GM21825 (cell line): ENCODE measurements at regions not wholly inside any gene's neighbourhood (a gene's known extent, or its start where the extent isn't known, plus 50 kb on each side); places are given as distances from the start of the nearest gene placed in this dataset.

Source experiments
- ATAC-seq: cut with Tn5 transposase; IDR thresholded peaks from one replicate; pipeline ENCODE4 v1.9.1; 2021; ENCODE audit warnings: mild to moderate bottlenecking, moderate library complexity; ENCODE audit not compliant: unreplicated experiment

DNA sequence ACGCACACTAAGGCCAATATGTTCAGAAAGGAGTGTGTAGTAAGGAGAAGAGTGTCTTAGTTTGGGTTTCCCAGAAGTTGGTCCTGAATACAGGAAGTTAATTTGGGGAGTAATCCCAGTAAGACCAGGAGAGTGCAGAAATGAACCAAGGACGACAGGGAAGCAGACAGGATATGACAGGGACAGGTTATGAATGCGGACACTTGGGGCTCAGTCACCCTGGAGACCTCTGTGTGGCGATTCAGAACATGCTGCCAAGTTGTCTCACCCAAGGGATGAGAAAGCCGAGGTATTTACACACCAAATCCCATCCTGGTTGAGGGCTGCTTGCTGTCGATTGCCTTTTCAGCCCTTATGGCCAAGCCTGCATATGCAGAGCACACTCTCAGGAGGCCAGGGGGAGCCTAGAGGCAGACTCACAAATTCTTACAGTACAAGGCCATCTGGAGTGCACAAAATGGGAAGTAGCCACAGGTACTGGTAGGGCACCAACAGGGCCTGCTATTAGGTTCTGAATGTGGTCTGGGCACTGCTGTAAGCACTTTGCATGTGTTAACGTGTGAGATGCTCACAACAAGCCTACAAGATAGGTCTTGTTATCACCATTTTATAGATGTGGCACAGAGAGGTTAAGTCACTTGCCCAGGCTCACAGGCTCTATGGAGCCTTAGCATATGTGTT is 233.1 kb upstream of the ANKRD55 start:
- no peak for ATAC-seq

GRCh38 chr5:56465769-56466135 is 232.6 kb upstream of the ANKRD55 start:
- ATAC-seq = no peak

DNA sequence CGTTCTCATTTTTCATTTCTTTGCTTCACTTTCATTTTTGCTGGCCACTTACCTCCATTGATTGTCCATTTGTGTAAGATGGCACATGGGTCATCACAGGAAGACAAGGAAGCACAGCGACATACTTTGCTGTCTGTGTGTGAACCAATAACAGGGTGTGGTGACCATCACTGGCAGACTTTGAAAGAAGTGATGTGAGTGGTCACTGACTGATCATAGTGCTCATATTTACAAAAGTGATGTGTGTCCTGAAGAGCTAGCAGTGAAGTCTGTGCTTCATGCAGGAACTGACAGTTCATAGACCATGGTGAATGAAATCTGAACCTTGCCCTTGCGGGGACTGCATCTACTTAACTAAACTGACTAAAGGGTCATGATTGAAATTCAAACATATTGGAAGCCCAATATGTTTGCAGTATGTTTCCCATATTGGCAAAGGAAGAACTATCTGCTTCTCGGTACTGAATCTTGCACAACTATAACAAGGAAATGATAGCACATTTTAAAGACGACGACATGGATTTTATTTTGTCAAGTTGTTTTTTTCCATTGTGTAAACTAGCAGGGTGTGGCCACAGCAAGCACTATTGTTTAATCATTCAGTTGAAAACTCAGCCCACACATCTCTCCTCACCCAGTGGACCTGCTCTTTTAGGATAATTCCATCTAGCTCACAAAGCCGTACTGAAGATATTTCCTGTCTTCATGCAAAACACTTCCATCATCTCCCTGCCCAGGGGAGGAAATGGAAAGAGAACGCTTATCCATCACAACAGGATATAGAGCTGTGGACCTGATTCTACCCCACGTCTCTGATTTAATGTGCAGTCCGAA is 232.0 kb upstream of the ANKRD55 start:
- no peak for ATAC-seq

GRCh38 chr5:56463944-56464571 is 230.9 kb upstream of the ANKRD55 start:
- no peak for ATAC-seq

GRCh38 chr5:56461584-56461983 is 228.5 kb upstream of the ANKRD55 start:
- no peak for ATAC-seq

DNA sequence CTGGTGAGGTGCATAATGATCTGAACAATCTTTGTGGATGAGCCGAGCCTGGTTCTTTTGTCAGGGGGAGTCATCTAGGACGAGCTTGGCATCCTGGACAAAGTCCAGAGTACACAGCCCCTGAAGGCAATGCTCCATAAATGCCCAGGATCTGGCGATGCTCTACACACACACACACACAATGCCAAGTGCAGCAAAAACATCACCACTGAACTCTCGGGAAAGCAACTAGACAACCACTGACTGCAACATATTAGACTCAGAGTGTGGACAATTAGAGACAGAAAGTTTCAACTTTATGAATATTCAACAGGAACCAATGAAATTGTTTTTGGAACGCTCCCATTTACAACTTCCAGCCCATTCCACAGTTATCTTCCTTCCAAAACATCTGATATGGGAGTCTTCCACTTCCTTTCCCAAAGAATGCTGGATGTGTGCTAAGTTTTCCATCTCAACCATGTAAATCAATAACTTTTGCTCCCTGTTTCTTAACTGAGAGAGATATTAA is 227.6 kb upstream of the ANKRD55 start:
- no peak for ATAC-seq

DNA sequence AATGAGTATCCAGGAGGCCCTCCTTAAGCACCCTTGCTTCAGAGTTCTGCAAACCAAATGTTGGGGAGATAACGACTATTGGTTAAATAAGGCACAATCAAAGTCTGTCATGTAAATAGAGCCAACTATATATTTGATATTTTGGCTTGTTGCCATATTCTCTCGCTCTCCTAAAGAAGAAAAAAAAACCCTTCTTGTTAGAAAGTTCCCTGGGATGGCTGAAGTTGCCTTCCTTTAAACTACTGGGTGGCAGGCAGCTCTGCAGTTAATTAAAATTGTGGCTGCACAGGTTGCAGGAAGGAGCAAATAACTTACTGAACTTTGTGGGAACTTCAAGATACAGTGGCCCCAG is 227.0 kb upstream of the ANKRD55 start:
- ATAC-seq = no peak

DNA sequence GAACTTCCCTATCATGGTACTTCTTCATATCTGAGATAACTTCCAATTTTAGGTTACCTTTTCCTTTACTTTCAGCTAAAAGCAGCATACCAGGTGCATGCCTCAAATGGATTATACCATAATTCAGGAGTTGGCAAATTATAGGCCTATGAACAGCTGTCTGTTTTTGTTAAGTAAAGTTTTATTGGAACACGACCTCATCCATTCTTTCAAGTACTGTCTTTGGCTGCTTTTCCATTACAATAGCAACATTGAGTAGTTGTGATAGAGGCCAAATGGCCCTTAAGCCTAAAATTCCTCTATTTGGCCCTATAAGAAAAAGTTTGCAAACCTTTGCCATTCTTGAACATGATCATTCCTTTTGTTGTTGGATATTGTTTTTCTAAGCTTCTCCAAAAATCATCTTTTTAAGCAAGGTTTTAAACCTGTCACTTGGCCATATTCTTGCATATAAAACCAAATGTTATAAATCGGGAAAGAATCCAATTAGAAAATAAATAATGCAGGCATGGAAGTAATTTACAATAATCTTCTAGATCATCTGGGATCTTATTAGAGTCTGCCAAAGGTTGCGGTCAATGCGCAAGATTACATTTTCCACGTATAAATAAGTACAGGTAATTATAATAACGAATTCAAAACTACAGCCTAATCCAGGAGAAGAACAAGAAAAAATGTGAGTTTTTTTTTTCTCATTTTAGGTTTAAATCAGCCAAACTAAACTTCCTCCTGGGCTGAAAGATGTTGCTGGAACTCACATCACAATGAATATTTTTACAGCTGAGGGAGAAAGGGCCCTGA is 226.5 kb upstream of the ANKRD55 start:
- ATAC-seq = no peak

DNA sequence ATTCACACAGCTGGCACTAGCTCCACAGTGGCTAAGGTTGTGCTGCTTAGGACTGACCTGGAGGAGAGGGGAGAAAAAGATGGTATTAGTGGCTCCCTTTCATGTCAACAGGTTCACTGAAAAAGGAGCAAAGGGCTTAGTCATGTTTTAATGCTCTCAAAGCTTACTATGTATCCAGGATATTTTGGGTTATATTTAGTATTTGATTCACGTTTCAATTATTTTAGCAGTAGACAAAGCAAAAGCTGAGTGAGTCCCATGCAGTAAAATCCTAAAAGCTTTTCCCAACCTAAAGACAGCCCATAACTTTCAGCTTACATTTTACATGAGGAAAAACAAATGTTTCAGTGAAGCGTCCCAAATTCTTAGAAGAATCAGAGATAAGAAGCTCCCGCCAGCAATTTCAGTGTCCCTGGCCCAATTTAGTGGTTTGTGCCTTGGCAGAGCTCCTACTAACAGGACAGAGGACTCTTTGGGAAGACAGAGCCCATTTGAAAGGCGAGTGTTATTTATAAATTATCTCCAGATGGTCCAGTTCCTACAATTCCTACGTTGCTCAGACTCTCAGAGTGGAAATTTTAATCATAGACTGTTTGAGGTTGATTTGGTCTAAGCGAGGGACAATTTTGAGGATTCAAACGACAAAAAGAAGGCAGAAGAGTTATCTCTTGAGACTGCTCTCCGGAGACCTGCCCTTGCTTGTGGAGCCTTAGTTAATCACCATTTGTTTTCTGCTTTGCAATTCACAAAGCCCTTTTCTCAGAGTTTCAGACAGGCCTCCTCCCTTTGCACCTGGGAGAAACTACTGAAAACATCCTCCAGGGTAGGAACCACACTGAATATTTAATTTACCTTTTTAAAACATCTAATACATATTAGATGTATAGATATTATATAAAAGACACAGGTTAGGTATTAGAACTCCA is 225.0 kb upstream of the ANKRD55 start:
- ATAC-seq = no peak

DNA sequence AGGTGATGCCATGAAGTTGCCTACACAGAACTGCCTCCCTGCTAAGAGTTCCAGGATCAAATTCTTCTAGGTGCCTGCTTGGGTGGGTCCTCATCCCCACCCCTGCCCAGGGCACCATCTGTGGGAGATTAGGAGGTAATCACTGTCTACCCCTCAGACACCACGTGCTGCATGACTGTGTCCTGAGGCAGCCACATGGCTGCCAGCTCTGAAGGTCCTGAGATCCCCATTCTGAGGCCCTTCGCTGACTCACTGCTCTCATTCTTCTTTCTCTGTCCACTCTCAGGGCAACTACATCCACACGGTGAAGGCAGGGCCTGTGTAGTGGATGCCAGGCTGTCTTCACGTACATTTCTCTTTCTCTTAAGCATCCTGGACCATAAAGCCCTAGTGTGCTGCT is 222.9 kb upstream of the ANKRD55 start:
- ATAC-seq = no peak

DNA sequence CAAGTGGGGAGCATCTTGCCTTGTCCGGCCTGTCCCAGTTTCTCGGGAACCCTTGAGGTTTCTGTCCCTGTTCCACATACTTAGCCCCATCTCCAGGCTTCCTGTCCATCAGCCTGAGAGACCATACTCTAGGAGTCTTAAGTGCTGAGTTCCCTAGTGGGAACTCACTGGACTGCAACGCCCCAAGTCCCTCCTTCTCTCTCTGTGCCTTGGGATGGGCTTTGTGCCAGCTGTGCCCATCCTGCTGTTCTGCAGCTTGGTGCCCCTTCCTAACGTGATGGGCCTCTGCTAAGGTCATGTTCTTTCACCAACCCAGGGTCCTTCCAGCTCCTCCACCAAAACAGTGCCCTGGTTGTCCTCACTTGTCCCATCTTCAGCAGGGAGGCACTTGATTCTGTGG is 222.3 kb upstream of the ANKRD55 start:
- no peak for ATAC-seq

- no peak for ATAC-seq
Measured at GRCh38 chr5:56454219-56454862, 221.2 kb upstream of the ANKRD55 start.

DNA sequence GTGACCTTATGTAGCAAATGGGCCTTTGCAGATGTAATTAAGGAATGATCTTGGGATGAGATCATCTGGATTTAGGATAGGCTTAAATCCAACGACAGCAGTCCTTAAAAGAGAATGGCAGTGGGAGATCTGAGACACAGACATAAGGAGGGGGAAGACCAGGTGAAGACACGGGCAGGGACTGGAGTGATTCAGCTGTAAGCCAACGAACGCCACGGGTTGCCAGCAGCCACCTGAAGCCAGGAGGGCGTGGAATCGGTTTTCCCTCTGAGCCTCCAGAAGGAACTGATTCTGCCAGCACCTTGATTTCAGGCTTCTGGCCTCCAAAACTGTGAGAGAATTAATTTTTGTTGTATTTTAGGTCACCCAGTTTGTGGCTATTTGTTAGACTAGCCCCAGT is 218.6 kb upstream of the ANKRD55 start:
- ATAC-seq = no peak

- no peak for ATAC-seq
Measured at GRCh38 chr5:56450766-56451165, 217.6 kb upstream of the ANKRD55 start.

- ATAC-seq = no peak
Measured at GRCh38 chr5:56449071-56449640, 216.0 kb upstream of the ANKRD55 start.

GRCh38 chr5:56447656-56448055 is 214.5 kb upstream of the ANKRD55 start:
- ATAC-seq = no peak

- no peak for ATAC-seq
Measured at GRCh38 chr5:56447232-56447631, 214.1 kb upstream of the ANKRD55 start.

GRCh38 chr5:56446728-56447127 is 213.6 kb upstream of the ANKRD55 start:
- ATAC-seq = no peak

DNA sequence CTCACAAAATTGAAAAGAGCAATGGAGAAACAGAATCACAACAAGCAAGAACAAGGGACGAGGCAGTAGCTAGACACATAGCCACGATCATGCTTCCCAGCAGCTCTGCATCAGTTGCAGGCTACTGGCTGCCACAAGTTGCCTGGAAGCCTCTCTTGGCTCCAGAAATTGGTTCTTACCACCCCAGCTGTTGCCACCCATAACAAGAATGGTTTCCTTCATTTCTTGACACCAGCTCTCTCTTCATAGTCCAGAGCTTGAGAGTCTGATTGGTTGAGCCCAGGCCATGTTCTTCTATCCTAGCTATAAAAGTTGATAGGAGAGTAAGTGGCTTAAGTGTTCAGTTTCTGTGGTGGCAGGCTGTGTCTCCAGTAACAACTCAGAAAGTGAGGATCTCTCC is 210.7 kb upstream of the ANKRD55 start:
- no peak for ATAC-seq
